Kidney epithelial cell (primary cell): ENCODE measurements at regions not wholly inside any gene's neighbourhood (a gene's known extent, or its start where the extent isn't known, plus 50 kb on each side); places are given as distances from the start of the nearest gene placed in this dataset.

ENCODE experiments used
- DNase-seq: peaks from one replicate; pipeline ENCODE4 v3.0.0-alpha.2; 2010; ENCODE audit warnings: low read depth
- H3K27me3 ChIP-seq: 2 replicates; pipeline ENCODE4 v1.6.0; 2011; ENCODE audit warnings: low read length; ENCODE audit not compliant: control insufficient read depth, insufficient read depth
- H3K36me3 ChIP-seq: 2 replicates; pipeline ENCODE4 v1.5.1; 2011; ENCODE audit warnings: low read length; ENCODE audit not compliant: control insufficient read depth, insufficient read depth
- H3K4me3 ChIP-seq: 2 replicates; pipeline ENCODE4 v1.5.1; 2011; ENCODE audit warnings: low read depth, mild to moderate bottlenecking, control low read depth, low read length
- TF ChIP-seq, protein P1 (sequence below): IDR thresholded peaks from 2 replicates; pipeline ENCODE4 v1.5.1; 2011; ENCODE audit warnings: mild to moderate bottlenecking, moderate library complexity, low read length, control low read depth, inconsistent platforms; ENCODE audit not compliant: insufficient read depth, poor library complexity, severe bottlenecking

DNA sequence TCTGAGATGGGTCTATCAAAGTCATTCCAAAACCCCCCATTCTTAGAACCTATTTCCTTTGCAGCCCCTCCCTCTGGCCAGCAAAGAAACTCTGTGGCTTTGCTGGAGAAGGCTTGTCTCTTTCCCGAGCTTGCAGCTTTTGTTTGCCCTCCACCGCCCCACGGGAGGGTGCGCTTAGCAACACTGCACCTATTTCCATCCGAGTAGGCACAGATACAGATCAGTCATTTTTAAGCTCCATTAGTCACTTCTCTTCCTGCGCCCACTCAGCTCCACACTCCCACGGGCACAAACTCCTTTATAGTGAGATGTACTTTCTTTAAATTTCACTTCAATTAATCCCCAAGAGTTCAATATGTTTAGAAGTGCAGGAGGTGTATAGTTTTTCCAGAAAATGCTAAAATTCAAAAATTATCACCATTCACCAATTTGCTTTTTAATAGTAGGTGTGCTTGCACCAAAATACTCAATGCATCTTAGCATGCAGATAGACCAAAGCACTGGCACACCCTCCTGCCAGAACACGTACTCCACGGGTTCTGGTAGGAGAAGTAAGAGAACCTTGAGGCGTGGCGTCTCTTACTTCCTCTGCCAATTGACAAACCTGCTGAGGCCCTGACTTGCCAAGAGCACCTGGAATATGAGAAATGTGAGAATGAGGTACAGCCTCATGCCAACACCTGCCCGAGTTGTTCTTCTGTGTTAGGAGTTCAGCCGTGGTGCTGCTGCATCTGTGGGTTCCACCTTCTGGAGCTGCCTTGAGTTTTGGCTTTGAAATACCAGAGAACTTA is 183.7 kb downstream of the TEX29 start:
- TF ChIP-seq, protein P1, sequence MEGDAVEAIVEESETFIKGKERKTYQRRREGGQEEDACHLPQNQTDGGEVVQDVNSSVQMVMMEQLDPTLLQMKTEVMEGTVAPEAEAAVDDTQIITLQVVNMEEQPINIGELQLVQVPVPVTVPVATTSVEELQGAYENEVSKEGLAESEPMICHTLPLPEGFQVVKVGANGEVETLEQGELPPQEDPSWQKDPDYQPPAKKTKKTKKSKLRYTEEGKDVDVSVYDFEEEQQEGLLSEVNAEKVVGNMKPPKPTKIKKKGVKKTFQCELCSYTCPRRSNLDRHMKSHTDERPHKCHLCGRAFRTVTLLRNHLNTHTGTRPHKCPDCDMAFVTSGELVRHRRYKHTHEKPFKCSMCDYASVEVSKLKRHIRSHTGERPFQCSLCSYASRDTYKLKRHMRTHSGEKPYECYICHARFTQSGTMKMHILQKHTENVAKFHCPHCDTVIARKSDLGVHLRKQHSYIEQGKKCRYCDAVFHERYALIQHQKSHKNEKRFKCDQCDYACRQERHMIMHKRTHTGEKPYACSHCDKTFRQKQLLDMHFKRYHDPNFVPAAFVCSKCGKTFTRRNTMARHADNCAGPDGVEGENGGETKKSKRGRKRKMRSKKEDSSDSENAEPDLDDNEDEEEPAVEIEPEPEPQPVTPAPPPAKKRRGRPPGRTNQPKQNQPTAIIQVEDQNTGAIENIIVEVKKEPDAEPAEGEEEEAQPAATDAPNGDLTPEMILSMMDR = no peak
- H3K36me3 ChIP-seq = no peaks in the 10 kb centered on the region
- H3K27me3 ChIP-seq = no peaks in the 10 kb centered on the region
- H3K4me3 ChIP-seq = no peak overlapping the region
- DNase-seq = no peak

GRCh38 chr13:111505175-111505777 is 184.8 kb downstream of the TEX29 start:
- H3K27me3 ChIP-seq = no peaks in the 10 kb centered on the region

GRCh38 chr13:111506125-111506524 is 185.7 kb downstream of the TEX29 start:
- no peak for DNase-seq

More at GRCh38 chr13:111505175-111505777, 184.8 kb downstream of the TEX29 start:
- TF ChIP-seq, protein P1 = no peak
- H3K4me3 ChIP-seq = no peak overlapping the region
- no peaks in the 10 kb centered on the region for H3K36me3 ChIP-seq
- DNase-seq = no peak

GRCh38 chr13:111506621-111507020 is 186.2 kb downstream of the TEX29 start:
- TF ChIP-seq, protein P1 = no peak
- no peaks in the 10 kb centered on the region for H3K27me3 ChIP-seq
- H3K4me3 ChIP-seq = no peak overlapping the region
- H3K36me3 ChIP-seq = no peaks in the 10 kb centered on the region
- no peak for DNase-seq

More at GRCh38 chr13:111506125-111506524, 185.7 kb downstream of the TEX29 start:
- Histone ChIP-seq H3K27me3 (no peaks in the 10 kb centered on the region), H3K36me3 (no peaks in the 10 kb centered on the region), H3K4me3 (no peak overlapping the region)
- TF ChIP-seq, protein P1 = no peak

- TF ChIP-seq, protein P1 = no peak
- no peak for DNase-seq
- no peak overlapping the region for H3K4me3 ChIP-seq
- H3K27me3 ChIP-seq = no peaks in the 10 kb centered on the region
- no peaks in the 10 kb centered on the region for H3K36me3 ChIP-seq
Observed at GRCh38 chr13:111508164-111508870, 187.9 kb downstream of the TEX29 start.
